Memory B cell (primary cell): ENCODE measurements at regions not wholly inside any gene's neighbourhood (a gene's known extent, or its start where the extent isn't known, plus 50 kb on each side); places are given as distances from the start of the nearest gene placed in this dataset.
A peak's percentile ranks its signal among the peaks of the same experiment; 100 is the strongest.

Experiments used
- ATAC-seq: fragments of 150-1000 bp; cut with Tn5 transposase; 2 replicates; pipeline ENCODE4 v1.10.0; 2021; ENCODE audit warnings: low read depth, mild to moderate bottlenecking, moderate library complexity
- DNase-seq, 2 donors: peaks; one replicate each; pipeline ENCODE4 v3.0.0; 2022; ENCODE audit warnings: low spot score in 2 of 2
- H3K27ac Mint-ChIP-seq: one replicate; pipeline ENCODE4 v1.8.0; 2022; ENCODE audit warnings: mild to moderate bottlenecking, moderate library complexity, mixed read lengths
- H3K27me3 Mint-ChIP-seq: one replicate; pipeline ENCODE4 v1.8.0; 2022; ENCODE audit warnings: mixed read lengths
- H3K36me3 Mint-ChIP-seq: one replicate; pipeline ENCODE4 v1.8.0; 2022; ENCODE audit warnings: mild to moderate bottlenecking, mixed read lengths
- H3K4me1 Mint-ChIP-seq: one replicate; pipeline ENCODE4 v1.8.0; 2022; ENCODE audit warnings: mixed read lengths
- H3K4me3 Mint-ChIP-seq: one replicate; pipeline ENCODE4 v1.8.0; 2022; ENCODE audit warnings: mild to moderate bottlenecking, moderate library complexity, mixed read lengths
- H3K9me3 Mint-ChIP-seq: one replicate; pipeline ENCODE4 v1.8.0; 2022; ENCODE audit warnings: mixed read lengths

GRCh38 chrX:109830704-109831206 is 97.7 kb upstream of the ACSL4 start:
- no peaks in the 10 kb centered on the region for H3K27me3 Mint-ChIP-seq
- no peak overlapping the region for H3K27ac Mint-ChIP-seq
- no peak for DNase-seq
- ATAC-seq, result no peak
- H3K4me3 Mint-ChIP-seq, result no peak overlapping the region
- no peaks in the 10 kb centered on the region for H3K36me3 Mint-ChIP-seq
- peaks cover 4% of the 10 kb centered on the region for H3K4me1 Mint-ChIP-seq
- no peaks in the 10 kb centered on the region for H3K9me3 Mint-ChIP-seq

DNA sequence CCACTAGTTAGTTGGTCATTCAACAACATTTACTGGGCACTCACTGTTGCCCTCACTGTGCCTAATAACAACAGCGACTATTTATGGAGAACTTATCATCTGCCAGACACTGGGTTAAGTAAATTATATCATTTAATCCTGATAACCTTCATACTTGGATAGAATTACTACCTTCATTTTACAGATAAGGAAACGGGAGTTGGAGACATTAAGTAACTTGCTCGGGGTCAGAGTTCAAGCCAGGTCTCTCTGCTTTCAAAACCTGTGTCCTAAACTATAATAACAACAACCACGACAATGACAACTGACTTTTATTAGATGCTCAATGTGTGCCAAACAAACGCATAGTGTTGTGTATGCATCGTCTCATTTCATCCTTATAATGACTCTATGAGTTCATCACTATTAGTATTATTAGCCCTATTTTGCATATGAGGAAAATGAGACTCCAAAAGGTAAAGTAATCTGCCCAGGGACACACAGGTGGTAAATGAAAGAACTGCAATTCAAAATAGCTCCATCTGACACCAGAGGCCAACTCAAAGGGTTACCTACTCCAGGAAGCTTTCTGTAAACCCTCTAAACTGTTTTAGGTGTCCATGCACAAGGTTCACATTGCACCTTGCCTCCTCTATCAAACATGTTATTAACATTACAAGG is 98.4 kb upstream of the ACSL4 start:
- H3K4me3 Mint-ChIP-seq, result no peak overlapping the region
- no peaks in the 10 kb centered on the region for H3K27me3 Mint-ChIP-seq
- H3K4me1 Mint-ChIP-seq, result peaks cover 4% of the 10 kb centered on the region

DNA sequence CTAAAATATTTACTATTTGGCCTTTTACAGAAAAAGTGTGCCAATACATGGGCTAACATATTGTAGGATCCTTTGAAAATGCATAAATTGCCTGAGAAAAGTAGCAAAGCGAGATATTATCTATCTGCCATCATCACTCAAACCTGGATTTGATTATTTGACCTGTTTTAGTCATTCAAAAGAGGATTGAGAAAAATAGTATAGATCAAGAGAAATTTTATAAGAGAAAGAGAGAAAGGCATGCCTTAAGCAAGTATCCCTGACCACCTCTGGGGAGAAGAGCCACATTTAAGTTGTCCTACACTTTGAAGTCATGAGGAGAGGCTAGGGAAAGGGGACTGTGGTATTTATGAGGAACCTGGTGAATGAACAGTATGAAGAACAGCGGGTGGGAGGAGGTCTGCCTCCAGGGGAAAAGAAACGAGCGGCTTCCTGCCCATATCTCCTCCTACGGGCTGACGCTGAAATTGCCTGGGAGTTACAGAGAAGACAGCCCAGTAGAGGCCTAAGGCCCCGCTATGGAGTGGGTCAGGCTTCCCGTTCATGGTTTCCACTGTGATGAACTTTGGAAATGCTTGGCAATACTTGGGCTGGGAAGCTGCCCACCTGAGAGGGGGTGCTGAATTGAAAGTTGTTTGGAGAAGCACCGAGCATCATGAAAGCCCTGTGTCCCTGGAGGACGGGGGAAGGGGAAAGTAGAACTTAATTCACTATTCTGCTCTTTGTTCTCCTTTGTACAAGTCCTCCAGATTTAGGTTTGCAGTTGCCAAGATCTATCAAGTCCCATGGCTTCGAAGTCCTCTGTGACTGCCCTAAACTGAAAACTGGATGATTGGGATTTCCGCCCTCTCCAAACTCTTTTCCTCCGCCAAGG is 106.9 kb upstream of the ACSL4 start:
- Mint-ChIP-seq H3K4me1 (peaks cover 2% of the 10 kb centered on the region), H3K9me3 (no peaks in the 10 kb centered on the region), H3K27me3 (no peaks in the 10 kb centered on the region), H3K27ac (no peak overlapping the region), H3K36me3 (no peaks in the 10 kb centered on the region), H3K4me3 (no peak overlapping the region)
- DNase-seq (no peak), ATAC-seq (no peak)

More for the DNA sequence above, 98.4 kb upstream of the ACSL4 start:
- no peak for DNase-seq
- no peak for ATAC-seq
- H3K36me3 Mint-ChIP-seq, result no peaks in the 10 kb centered on the region
- no peaks in the 10 kb centered on the region for H3K9me3 Mint-ChIP-seq
- no peak overlapping the region for H3K27ac Mint-ChIP-seq

GRCh38 chrX:109840585-109840984 is 107.5 kb upstream of the ACSL4 start:
- H3K27me3 Mint-ChIP-seq, result no peaks in the 10 kb centered on the region
- no peak overlapping the region for H3K4me3 Mint-ChIP-seq
- H3K9me3 Mint-ChIP-seq, result no peaks in the 10 kb centered on the region
- ATAC-seq (no peak), DNase-seq (no peak)
- H3K27ac Mint-ChIP-seq, result no peak overlapping the region
- H3K36me3 Mint-ChIP-seq, result no peaks in the 10 kb centered on the region
- H3K4me1 Mint-ChIP-seq, result peaks cover 2% of the 10 kb centered on the region

GRCh38 chrX:109841257-109841656 is 108.2 kb upstream of the ACSL4 start:
- no peak overlapping the region for H3K4me3 Mint-ChIP-seq
- no peaks in the 10 kb centered on the region for H3K36me3 Mint-ChIP-seq
- no peaks in the 10 kb centered on the region for H3K27me3 Mint-ChIP-seq
- ATAC-seq, result no peak
- no peak for DNase-seq
- H3K9me3 Mint-ChIP-seq, result no peaks in the 10 kb centered on the region
- H3K27ac Mint-ChIP-seq, result no peak overlapping the region
- H3K4me1 Mint-ChIP-seq, result peaks cover 2% of the 10 kb centered on the region

DNA sequence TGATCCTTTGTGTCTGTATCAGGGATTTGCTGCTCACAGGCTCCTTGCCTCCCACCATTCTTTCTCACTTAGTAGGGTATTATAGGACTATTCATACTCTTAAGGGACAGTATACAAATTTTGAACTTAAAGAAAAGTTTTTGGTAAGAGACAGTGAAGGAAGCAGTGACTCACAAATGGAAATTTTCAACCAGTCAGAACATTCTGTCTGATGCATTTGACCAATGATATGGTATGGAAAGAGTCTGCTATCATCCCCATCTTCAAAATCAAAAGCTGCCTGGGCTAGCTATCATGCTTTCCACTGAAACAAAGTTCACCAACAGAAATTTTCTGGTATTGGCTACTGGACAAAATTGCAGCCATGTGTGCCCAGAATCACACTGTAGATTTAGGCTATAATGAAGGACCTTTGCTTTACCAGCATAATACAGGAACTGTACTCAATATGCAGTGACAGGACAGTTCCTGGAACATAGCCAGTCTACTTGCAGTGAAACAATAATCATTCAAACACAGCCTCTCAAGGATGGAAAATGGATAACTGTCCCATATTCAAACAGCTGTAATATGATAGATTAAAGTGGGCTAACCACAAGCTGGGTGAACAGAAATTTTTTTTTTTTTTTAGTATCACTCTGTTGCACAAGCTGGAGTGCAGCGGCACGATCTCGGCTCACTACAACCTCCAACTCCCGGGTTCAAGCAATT is 109.0 kb upstream of the ACSL4 start:
- H3K27ac Mint-ChIP-seq, result no peak overlapping the region
- no peaks in the 10 kb centered on the region for H3K9me3 Mint-ChIP-seq
- no peaks in the 10 kb centered on the region for H3K27me3 Mint-ChIP-seq
- H3K36me3 Mint-ChIP-seq, result no peaks in the 10 kb centered on the region
- H3K4me1 Mint-ChIP-seq, result peaks cover 2% of the 10 kb centered on the region
- no peak for DNase-seq
- no peak overlapping the region for H3K4me3 Mint-ChIP-seq
- no peak for ATAC-seq

- Mint-ChIP-seq H3K4me1 (peaks cover 2% of the 10 kb centered on the region), H3K36me3 (no peaks in the 10 kb centered on the region), H3K4me3 (no peak overlapping the region), H3K27ac (no peak overlapping the region), H3K27me3 (no peaks in the 10 kb centered on the region), H3K9me3 (no peaks in the 10 kb centered on the region)
- DNase-seq (no peak), ATAC-seq (no peak)
Measured at GRCh38 chrX:109842611-109843010, 109.6 kb upstream of the ACSL4 start.

- DNase-seq, result no peak
- ATAC-seq, result peak; percentile 53
- Mint-ChIP-seq H3K4me1 (peaks cover 6% of the 10 kb centered on the region), H3K9me3 (no peaks in the 10 kb centered on the region), H3K27me3 (no peaks in the 10 kb centered on the region), H3K27ac (no peak overlapping the region), H3K36me3 (no peaks in the 10 kb centered on the region), H3K4me3 (no peak overlapping the region)
Measured at GRCh38 chrX:109843963-109844751, 111.1 kb upstream of the ACSL4 start.

- DNase-seq (no peak), ATAC-seq (no peak)
- H3K4me1 Mint-ChIP-seq, result peaks cover 10% of the 10 kb centered on the region
- H3K36me3 Mint-ChIP-seq, result no peaks in the 10 kb centered on the region
- no peaks in the 10 kb centered on the region for H3K9me3 Mint-ChIP-seq
- no peak overlapping the region for H3K27ac Mint-ChIP-seq
- no peaks in the 10 kb centered on the region for H3K27me3 Mint-ChIP-seq
- no peak overlapping the region for H3K4me3 Mint-ChIP-seq
Measured at GRCh38 chrX:109844986-109845385, 111.9 kb upstream of the ACSL4 start.

GRCh38 chrX:109845996-109846395 is 112.9 kb upstream of the ACSL4 start:
- no peaks in the 10 kb centered on the region for H3K36me3 Mint-ChIP-seq
- H3K4me3 Mint-ChIP-seq, result no peak overlapping the region
- DNase-seq (no peak), ATAC-seq (no peak)
- no peaks in the 10 kb centered on the region for H3K27me3 Mint-ChIP-seq
- peaks cover 10% of the 10 kb centered on the region for H3K4me1 Mint-ChIP-seq
- H3K9me3 Mint-ChIP-seq, result no peaks in the 10 kb centered on the region
- H3K27ac Mint-ChIP-seq, result no peak overlapping the region

DNA sequence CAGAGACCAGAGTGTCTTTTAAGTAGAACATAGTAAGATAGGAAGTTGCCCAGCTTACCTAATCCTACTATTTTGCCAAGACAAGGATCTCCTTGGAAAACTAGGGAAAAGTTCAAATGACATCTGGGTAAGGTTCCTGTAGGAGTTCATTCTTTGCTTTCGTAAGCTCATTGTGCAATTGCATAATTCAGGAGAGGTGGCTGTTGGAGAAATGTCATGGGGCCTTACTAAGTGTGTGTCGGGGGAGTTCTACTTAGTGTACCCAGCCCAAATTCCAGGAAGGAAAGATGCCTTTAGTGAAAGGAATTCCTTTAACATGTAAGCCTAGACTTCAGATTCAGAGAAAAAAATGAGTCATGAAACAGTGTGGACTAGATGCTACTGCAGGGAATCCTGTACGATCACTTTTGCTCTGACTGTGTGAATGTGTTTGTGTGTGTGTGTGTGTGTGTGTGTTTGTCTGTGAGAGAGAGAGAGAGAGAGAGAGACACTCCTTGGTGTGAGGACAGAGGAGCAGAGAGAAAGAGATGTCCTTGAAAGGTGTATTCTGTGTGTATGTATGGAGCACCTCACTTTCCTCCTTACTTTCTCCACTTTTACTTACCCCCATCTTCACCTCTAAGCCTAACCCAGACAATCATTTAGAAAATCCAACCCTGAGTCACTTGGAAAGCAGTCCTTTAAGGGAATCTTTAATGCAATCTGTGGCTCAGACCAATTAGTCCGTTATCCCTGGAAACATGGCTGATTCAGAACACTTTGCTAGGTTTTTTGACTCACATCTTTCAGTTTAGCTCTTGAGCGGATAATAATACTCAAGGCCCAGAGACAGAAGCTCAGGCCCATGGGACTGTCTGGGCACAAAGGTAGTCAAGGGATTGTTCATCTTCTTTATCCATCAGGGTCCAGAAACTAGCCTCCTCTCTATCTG is 114.5 kb upstream of the ACSL4 start:
- no peaks in the 10 kb centered on the region for H3K36me3 Mint-ChIP-seq
- no peak overlapping the region for H3K4me3 Mint-ChIP-seq
- H3K27ac Mint-ChIP-seq, result peak overlapping the region; percentile 12
- no peaks in the 10 kb centered on the region for H3K9me3 Mint-ChIP-seq
- H3K4me1 Mint-ChIP-seq, result peaks cover 10% of the 10 kb centered on the region
- ATAC-seq (no peak), DNase-seq (no peak)
- H3K27me3 Mint-ChIP-seq, result no peaks in the 10 kb centered on the region

DNA sequence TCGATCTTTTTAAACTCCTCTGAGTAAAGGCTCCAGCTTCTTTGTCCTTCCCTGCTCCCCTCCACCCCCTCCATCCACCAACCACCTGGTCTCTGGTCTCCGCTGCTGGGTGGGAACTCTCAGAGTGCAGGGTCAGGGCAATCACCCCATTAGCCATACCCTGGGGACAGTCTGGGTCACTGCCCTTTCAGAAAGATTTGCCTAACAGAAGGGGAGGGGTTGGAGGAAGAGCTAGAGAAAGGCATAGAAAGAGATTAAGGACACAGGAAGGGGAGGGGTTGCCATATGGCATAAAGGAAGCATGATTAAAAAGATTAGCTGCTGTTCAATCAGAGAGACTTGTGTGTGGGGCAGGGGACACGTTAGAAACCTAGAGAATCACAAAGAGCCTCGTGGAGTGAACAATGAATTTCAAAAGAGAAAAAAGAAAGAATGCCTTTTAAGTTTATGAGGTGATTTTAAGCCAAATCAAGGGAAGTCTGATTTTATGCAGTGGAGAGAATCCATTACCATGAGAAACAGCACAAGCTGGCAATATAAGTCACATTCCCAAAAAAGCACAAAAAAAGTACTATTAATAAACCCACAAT is 115.5 kb upstream of the ACSL4 start:
- Mint-ChIP-seq H3K4me1 (peaks cover 10% of the 10 kb centered on the region), H3K4me3 (peak overlapping the region; percentile 25), H3K9me3 (no peaks in the 10 kb centered on the region), H3K27me3 (no peaks in the 10 kb centered on the region), H3K36me3 (no peaks in the 10 kb centered on the region), H3K27ac (peak overlapping the region; percentile 40)
- ATAC-seq (no peak), DNase-seq (no peak)
